ENCODE measurements at regions not wholly inside any gene's neighbourhood (a gene's known extent, or its start where the extent isn't known, plus 50 kb on each side); places are given as distances from the start of the nearest gene placed in this dataset.

DNA sequence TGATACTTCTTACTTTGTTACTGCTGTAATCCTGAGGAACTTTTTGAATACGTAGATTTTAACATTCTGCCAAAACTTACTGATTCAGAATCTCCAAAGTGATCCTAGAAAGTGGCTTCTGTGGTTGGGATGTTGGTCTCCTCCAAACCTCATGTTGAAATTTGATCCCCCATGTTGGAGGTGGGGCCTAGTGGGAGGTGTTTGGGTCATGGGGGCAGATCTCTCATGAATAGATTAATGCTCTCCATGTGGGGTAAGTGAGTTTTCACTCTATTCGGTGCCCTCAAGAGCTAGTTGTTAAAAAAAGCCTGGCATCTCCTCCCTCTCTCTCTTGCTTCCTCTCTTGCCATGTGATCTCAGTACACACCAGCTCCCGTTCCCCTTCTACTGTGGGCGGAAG, 329.9 kb downstream of the HRH4 start:
- DNase-seq, result no peak
- in situ Hi-C loops (cut with HindIII; ENCODE audit: low pct_ligation_motif_present, low sequenced_read_pairs), result no loop called here
- H3K4me3 ChIP-seq (ENCODE audit: low read depth, low read length), result no peak overlapping the region
- H3K36me3 ChIP-seq (replicated peaks), result no peaks in the 10 kb centered on the region
- H3K27me3 ChIP-seq (replicated peaks), result no peaks in the 10 kb centered on the region
- no peak overlapping the region for H3K27ac ChIP-seq
- no peak for TF ChIP-seq CTCF (IDR thresholded peaks at IDR 0.05; ENCODE audit: low read depth, low read length, missing control alignments)

GRCh38 chr18:24791751-24792545, 331.5 kb downstream of the HRH4 start:
- no peak overlapping the region for H3K27ac ChIP-seq
- no peak overlapping the region for H3K4me3 ChIP-seq (ENCODE audit: low read depth, low read length)
- H3K36me3 ChIP-seq (replicated peaks), result no peaks in the 10 kb centered on the region
- no peak for DNase-seq
- in situ Hi-C loops (cut with HindIII; ENCODE audit: low pct_ligation_motif_present, low sequenced_read_pairs), result no loop called here
- no peak for TF ChIP-seq CTCF (IDR thresholded peaks at IDR 0.05; ENCODE audit: low read depth, low read length, missing control alignments)
- H3K27me3 ChIP-seq (replicated peaks), result no peaks in the 10 kb centered on the region

DNA sequence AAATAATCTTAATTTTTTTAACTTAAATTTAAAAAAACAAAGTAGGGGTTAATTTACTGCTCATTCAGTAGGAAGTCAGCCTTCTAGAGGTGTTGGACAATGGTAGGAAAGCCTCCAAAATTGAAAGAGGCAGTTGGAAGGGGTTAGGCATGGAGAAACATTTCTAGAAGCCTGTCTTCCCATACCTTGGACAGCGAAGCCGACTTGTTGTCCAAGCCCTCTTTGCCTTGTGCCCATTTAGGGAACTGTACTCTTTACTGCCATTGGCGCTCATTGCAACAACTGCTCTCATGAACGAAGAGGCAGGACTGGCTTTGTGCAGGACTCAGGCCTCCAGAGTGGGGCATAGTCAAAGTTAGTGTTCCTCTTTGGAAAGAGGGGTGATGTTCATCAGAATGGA, 333.3 kb downstream of the HRH4 start:
- Histone ChIP-seq H3K36me3 (replicated peaks) (no peaks in the 10 kb centered on the region), H3K27me3 (replicated peaks) (no peaks in the 10 kb centered on the region), H3K27ac (no peak overlapping the region), H3K4me3 (ENCODE audit: low read depth, low read length) (no peak overlapping the region)
- in situ Hi-C loops (cut with HindIII; ENCODE audit: low pct_ligation_motif_present, low sequenced_read_pairs), result no loop called here
- no peak for TF ChIP-seq CTCF (IDR thresholded peaks at IDR 0.05; ENCODE audit: low read depth, low read length, missing control alignments)
- DNase-seq, result no peak

GRCh38 chr18:24795129-24795528, 334.7 kb downstream of the HRH4 start:
- Histone ChIP-seq H3K27ac (no peak overlapping the region), H3K36me3 (replicated peaks) (no peaks in the 10 kb centered on the region), H3K4me3 (ENCODE audit: low read depth, low read length) (no peak overlapping the region), H3K27me3 (replicated peaks) (no peaks in the 10 kb centered on the region)
- no peak for DNase-seq
- TF ChIP-seq CTCF (IDR thresholded peaks at IDR 0.05; ENCODE audit: low read depth, low read length, missing control alignments), result no peak
- in situ Hi-C loops (cut with HindIII; ENCODE audit: low pct_ligation_motif_present, low sequenced_read_pairs), result no loop called here

DNA sequence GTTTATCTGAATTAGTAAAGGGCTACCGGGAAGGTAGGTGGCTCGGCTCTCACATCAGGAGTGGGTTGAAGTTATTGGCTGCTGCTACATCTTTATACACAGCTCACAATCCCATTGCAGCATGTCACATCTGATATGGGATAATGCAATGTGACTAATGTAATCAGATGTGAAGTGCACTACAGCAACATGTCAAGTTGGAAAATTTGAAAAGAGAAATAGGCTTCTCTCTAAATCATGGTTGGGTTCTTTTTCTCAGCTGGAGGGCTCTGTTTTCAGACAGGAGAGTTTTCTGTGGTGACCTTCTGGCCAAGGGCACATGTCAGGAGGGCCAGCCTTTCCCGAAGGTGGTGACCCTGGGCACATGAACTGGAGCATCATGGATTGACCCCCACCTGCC, 337.5 kb downstream of the HRH4 start:
- TF ChIP-seq CTCF (IDR thresholded peaks at IDR 0.05; ENCODE audit: low read depth, low read length, missing control alignments), result no peak
- Histone ChIP-seq H3K36me3 (replicated peaks) (no peaks in the 10 kb centered on the region), H3K4me3 (ENCODE audit: low read depth, low read length) (no peak overlapping the region), H3K27ac (no peak overlapping the region), H3K27me3 (replicated peaks) (no peaks in the 10 kb centered on the region)
- in situ Hi-C loops (cut with HindIII; ENCODE audit: low pct_ligation_motif_present, low sequenced_read_pairs), result no loop called here
- DNase-seq, result no peak

DNA sequence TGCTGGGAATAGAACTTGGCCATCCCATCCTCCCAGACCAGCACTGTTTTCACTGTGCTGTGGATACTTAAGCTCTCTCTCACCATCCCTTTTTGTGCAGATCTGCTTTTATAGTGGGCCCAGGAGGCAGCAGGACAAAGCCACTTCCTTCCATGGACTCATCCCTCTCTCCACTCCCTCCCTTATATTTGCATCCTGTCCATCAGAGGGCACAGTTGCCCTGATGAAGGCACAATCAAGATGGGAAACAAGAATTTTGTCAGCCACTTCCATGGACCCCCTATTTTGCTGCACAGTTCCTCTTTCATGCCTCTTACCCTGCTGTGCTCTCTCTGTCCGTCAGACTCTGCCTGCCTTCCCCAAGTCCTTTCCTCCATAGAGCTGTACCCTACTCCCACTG, 338.7 kb downstream of the HRH4 start:
- TF ChIP-seq CTCF (IDR thresholded peaks at IDR 0.05; ENCODE audit: low read depth, low read length, missing control alignments), result no peak
- Histone ChIP-seq H3K36me3 (replicated peaks) (no peaks in the 10 kb centered on the region), H3K27me3 (replicated peaks) (no peaks in the 10 kb centered on the region), H3K27ac (no peak overlapping the region), H3K4me3 (ENCODE audit: low read depth, low read length) (no peak overlapping the region)
- DNase-seq, result no peak
- in situ Hi-C loops (cut with HindIII; ENCODE audit: low pct_ligation_motif_present, low sequenced_read_pairs), result no loop called here

All from brain microvascular endothelial cell (primary cell).